ENCODE measurements at regions not wholly inside any gene's neighbourhood (a gene's known extent, or its start where the extent isn't known, plus 50 kb on each side); places are given as distances from the start of the nearest gene placed in this dataset.

- H3K4me2 ChIP-seq (ENCODE audit: low read depth, low read length): no peak overlapping the region
- H3K9me3 ChIP-seq (ENCODE audit: control insufficient read depth, insufficient read depth, low read length): peaks cover 4% of the 10 kb centered on the region; the same call in 1 of the 2 replicates
- no peak overlapping the region for H2BK20ac ChIP-seq (ENCODE audit: low read depth, low read length)
- no peak overlapping the region for H3K14ac ChIP-seq (replicated peaks; ENCODE audit: low read depth, low read length)
- H2AK9ac ChIP-seq (replicated peaks; ENCODE audit: low read depth, low read length, poor library complexity): no peak overlapping the region
- H3K9ac ChIP-seq (ENCODE audit: low read depth, low read length): no peak overlapping the region
- ChIA-PET CTCF (no interaction called here), POLR2A (ENCODE audit: unreplicated experiment) (no interaction called here)
- H3K56ac ChIP-seq (ENCODE audit: extremely low read depth, insufficient read depth, low read length): no peak overlapping the region
- no peaks in the 10 kb centered on the region for H3K9me1 ChIP-seq (ENCODE audit: insufficient read depth, low read length)
- 62% methylated on average over 3 of the region's 5 CpGs; no CpG with 5 or more reads in 1 of the 2 experiments for WGBS, 2 experiments (ENCODE audit: extremely low coverage in 2 of 2, insufficient read length in 1 of 2)
- BruUV-seq (replicated peaks): no TSS peak
- dilution Hi-C loops (cut with HindIII; ENCODE audit: low sequenced_read_pairs, unreplicated experiment): no loop called here
- no peak overlapping the region for H4K91ac ChIP-seq (ENCODE audit: insufficient read depth, low read depth, low read length)
- no peaks in the 10 kb centered on the region for H3K79me1 ChIP-seq (ENCODE audit: low read depth in 1 of 2, low read length in 2 of 2)
- no peak overlapping the region for H2BK120ac ChIP-seq (ENCODE audit: low read depth, low read length)
- no peak overlapping the region for H3K4me3 ChIP-seq (ENCODE audit: insufficient read depth, low read depth, low read length)
- no peaks in the 10 kb centered on the region for H3K27me3 ChIP-seq (ENCODE audit: control insufficient read depth, insufficient read depth, low read length)
- no peak overlapping the region for H3K23ac ChIP-seq (ENCODE audit: low read depth, low read length)
- ATAC-seq (ENCODE audit: low read depth) (no peak), DNase-seq (no peak)
- H2BK15ac ChIP-seq (ENCODE audit: low read depth, low read length): no peak overlapping the region
- no peak overlapping the region for H4K8ac ChIP-seq (ENCODE audit: low read depth in 2 of 2, low read length in 2 of 2)
- no peak overlapping the region for H3K18ac ChIP-seq (ENCODE audit: low read depth, low read length)
- in situ Hi-C loops (cut with MboI; ENCODE audit: low sequenced_read_pairs): no loop called here
- no peaks in the 10 kb centered on the region for H3K4me1 ChIP-seq (ENCODE audit: control insufficient read depth, insufficient read depth, low read length)
- H2AK5ac ChIP-seq (ENCODE audit: low read depth, low read length): no peak overlapping the region
- H4K20me1 ChIP-seq (ENCODE audit: insufficient read depth, low read length): no peaks in the 10 kb centered on the region
- H4K5ac ChIP-seq (ENCODE audit: low read depth, low read length): no peak overlapping the region
- no peak overlapping the region for H2BK5ac ChIP-seq (ENCODE audit: low read depth, low read length, poor library complexity, severe bottlenecking)
- no peak for TF ChIP-seq RCOR1 (IDR thresholded peaks at IDR 0.05; ENCODE audit: insufficient replicate concordance, low read length)
- no peak for TF ChIP-seq MAFK (IDR thresholded peaks at IDR 0.05; ENCODE audit: low read depth, low read length)
- TF ChIP-seq SMC3 (IDR thresholded peaks at IDR 0.05; ENCODE audit: low read depth, low read length): no peak
- no peak for TF ChIP-seq ELK1 (IDR thresholded peaks at IDR 0.05; ENCODE audit: borderline replicate concordance, low read depth, low read length)
- TF ChIP-seq POLR2A (IDR thresholded peaks at IDR 0.05; ENCODE audit: low read depth, low read length): no peak
- TF ChIP-seq NFE2L2 (IDR thresholded peaks at IDR 0.05; ENCODE audit: low read depth, low read length): no peak
- no peak for TF ChIP-seq BHLHE40 (IDR thresholded peaks at IDR 0.05; ENCODE audit: low read depth, low read length)
- no peak for TF ChIP-seq MAZ (IDR thresholded peaks at IDR 0.05; ENCODE audit: borderline replicate concordance, low read depth, low read length)
- H2AFZ ChIP-seq (replicated peaks; ENCODE audit: low read length, poor library complexity): no peak overlapping the region
- H3K36me3 ChIP-seq (ENCODE audit: control insufficient read depth, insufficient read depth, low read length): no peaks in the 10 kb centered on the region
- no peak overlapping the region for H3K27ac ChIP-seq (ENCODE audit: insufficient read depth, low read length)
- H3K4ac ChIP-seq (ENCODE audit: low read depth, low read length): no peak overlapping the region
- intact Hi-C loops (cut with micrococcal nuclease): no loop called here
Measured at GRCh38 chr16:50986453-50986852, 164.6 kb downstream of the SALL1 start.

Measured in IMR-90 (cell line).